Neuron (in vitro differentiated cells): ENCODE measurements at regions not wholly inside any gene's neighbourhood (a gene's known extent, or its start where the extent isn't known, plus 50 kb on each side); places are given as distances from the start of the nearest gene placed in this dataset.

Source experiments
- H2AFZ ChIP-seq: one replicate; pipeline ENCODE4 v1.6.1; 2013; ENCODE audit warnings: low read depth, mild to moderate bottlenecking, inconsistent platforms, low read length, moderate library complexity
- H3K27me3 ChIP-seq: one replicate; pipeline ENCODE4 v1.6.1; 2013; ENCODE audit warnings: low read length; ENCODE audit not compliant: insufficient read depth
- H3K36me3 ChIP-seq: one replicate; pipeline ENCODE4 v1.6.1; 2013; ENCODE audit warnings: low read length; ENCODE audit not compliant: insufficient read depth
- H3K4me1 ChIP-seq: one replicate; pipeline ENCODE4 v1.6.1; 2013; ENCODE audit warnings: low read length; ENCODE audit not compliant: insufficient read depth
- H3K4me3 ChIP-seq: 2 replicates; pipeline ENCODE4 v1.5.1; 2013; ENCODE audit warnings: mild to moderate bottlenecking, low read length, moderate library complexity
- H3K9me3 ChIP-seq: one replicate; pipeline ENCODE4 v1.6.1; 2013; ENCODE audit warnings: low read length

DNA sequence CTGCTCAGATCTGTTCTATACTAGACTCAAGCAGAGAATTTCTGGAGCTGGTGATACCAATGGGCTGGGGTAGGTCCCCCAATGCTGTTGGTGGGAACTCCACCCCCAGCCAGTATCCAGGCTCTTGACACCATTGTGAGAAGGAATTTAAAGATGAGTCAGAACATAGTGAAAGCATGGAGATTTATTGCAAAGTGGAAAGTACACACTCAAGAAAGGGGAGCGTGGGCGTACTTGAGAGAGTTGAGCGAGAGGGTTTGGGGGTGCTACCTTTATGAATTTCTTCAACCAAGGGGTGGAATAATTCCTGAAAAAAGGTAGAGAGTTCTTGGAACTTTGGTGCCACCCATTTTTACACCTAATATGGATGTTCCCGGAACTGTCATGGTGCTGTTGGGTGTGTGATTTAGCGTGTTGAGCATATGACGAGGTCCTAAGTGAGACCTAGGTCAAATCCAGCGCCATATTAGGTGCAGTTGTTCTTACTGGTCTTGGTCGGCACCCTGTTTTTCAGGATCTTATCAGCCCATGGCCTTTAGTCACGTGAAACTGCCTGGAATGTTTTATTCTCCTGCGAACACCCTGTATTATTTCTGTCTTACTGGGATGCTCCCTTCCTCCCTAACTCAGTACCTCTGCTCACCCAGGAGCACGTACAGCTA, 122.0 kb upstream of the AHR start:
- Histone ChIP-seq H3K4me3 (no peak overlapping the region), H3K4me1 (no peaks in the 10 kb centered on the region), H2AFZ (no peak overlapping the region), H3K9me3 (no peaks in the 10 kb centered on the region), H3K27me3 (no peaks in the 10 kb centered on the region), H3K36me3 (no peaks in the 10 kb centered on the region)

DNA sequence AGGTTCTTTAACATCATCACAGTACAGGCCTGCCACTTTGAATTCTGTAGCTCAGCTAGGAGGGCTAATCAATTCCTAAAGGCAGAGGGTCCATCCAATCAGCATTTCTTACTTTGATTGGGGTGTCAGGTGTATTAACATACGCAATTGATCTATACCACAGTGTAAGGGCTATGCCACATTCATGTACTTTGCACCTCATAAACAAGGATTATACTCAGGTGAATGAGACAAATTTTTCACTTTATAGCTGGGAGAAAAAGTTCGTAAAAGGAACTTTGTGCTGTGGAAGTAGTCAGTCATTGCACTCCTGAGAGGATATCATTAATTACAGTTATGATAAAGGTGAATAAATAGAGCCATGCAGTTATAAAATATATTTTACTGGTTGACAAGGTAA, 119.9 kb upstream of the AHR start:
- no peaks in the 10 kb centered on the region for H3K36me3 ChIP-seq
- no peaks in the 10 kb centered on the region for H3K27me3 ChIP-seq
- no peak overlapping the region for H2AFZ ChIP-seq
- no peaks in the 10 kb centered on the region for H3K9me3 ChIP-seq
- no peaks in the 10 kb centered on the region for H3K4me1 ChIP-seq
- no peak overlapping the region for H3K4me3 ChIP-seq

DNA sequence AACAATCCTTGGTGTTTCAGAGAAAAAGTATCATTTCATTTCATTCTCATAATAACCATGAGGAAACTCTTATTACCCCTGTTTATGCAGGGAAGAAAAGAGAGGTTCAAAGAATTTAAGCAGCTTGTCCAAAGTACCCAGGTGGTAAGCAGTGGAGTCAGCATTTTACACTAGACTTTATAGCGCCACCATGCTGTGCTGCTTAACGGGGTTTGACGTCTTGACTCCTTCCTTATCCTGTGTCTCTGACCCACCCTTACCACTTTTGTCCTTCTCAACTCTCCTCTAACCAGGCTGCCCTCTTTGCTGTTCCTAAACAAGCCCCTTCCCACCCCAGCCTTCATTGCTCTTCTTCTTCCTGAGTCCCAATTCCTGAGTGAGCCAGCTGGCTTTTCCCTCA, 117.0 kb upstream of the AHR start:
- Histone ChIP-seq H3K4me1 (no peaks in the 10 kb centered on the region), H3K9me3 (no peaks in the 10 kb centered on the region), H2AFZ (no peak overlapping the region), H3K27me3 (no peaks in the 10 kb centered on the region), H3K4me3 (no peak overlapping the region), H3K36me3 (no peaks in the 10 kb centered on the region)

DNA sequence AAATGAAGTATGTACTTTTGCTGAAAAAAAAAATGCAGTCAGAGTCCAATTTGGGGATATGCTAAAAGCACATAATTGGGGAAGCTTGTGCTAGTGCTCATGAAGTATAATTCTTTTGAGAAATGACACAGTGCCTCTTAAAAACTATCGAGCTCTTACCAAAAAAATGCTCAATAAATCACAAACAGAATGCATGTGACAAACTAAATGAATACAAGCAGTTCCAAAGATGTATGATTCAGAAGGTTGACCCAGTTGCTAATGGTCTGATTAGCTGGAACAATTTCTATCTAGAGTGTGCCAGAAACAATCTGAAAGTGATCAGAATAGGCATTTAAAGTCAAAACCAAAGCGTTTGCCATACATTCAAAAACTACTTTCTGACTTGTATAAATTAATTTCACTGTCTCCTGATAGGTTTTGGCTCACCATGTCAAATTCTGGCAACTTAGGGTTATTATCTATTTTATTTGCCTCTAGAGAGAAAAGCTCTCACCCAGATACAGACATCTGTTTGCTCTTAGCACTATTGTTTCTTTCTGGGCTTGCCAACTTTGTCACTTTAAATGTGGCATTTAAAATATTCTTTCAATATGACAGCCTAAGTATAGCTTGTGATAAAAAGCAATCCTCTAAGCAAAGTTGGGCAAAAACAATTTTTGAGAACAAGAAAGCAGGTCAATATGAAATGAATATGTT, 114.7 kb upstream of the AHR start:
- H3K27me3 ChIP-seq, result no peaks in the 10 kb centered on the region
- H3K36me3 ChIP-seq, result no peaks in the 10 kb centered on the region
- H3K9me3 ChIP-seq, result no peaks in the 10 kb centered on the region
- no peak overlapping the region for H2AFZ ChIP-seq
- no peak overlapping the region for H3K4me3 ChIP-seq
- H3K4me1 ChIP-seq, result no peaks in the 10 kb centered on the region

DNA sequence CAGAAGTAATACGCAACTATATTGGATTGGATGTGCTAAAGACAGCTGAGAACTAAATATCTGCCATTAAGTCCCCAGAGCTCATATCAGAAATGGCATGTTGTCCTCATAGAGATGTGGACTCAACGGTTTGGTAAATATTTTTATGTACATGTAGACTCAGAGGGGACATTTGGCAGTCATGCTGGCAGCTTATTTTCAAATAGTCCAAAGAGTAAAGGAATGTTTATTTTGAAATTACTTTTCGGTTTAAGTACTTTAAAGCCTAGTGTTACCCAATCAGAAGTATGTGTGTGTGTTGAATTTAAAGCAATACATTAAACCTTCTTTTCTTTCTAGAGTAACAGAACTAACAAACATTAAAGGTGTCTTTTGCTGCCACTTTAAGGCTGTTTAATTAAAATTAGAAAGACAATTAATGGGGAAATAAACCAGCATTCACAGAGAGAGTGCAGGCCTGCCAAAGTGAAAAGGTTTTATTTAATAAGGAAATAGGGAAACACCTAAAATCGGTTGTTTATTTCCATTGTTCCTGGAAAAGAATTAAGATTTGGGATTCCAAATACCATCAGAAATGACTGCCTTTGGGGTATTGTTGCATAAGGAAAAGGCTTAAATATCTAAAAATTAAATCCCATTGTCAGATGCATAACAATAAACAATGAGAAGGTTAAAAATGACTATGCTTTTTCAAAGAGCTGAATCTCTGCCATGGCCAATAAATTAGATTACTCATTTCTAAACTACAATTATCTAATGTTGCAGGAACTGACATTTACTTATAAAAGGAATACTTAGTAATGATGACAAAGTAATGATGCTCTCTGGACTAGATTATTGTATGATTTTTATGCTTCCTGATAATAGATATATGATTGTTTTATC, 113.4 kb upstream of the AHR start:
- Histone ChIP-seq H3K36me3 (no peaks in the 10 kb centered on the region), H2AFZ (no peak overlapping the region), H3K4me3 (no peak overlapping the region), H3K4me1 (no peaks in the 10 kb centered on the region), H3K27me3 (no peaks in the 10 kb centered on the region), H3K9me3 (no peaks in the 10 kb centered on the region)

DNA sequence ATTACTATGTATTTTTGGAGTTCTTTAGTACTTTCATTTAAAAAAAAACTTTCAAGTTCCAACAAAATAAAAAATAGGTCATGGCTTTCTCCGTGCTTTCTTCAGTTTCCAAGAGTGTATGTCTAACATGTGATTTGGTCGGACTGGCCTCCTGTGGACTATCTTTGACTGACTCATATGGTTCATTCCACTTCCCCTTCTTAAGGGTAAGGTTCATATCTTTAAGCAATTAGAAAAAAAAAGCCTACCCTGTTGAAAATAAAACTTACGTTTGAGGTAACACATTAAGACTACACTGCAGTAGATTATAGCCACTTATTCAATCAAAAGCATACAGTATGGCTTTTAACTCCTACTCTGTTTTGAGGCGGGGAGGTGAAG, 112.8 kb upstream of the AHR start:
- H3K27me3 ChIP-seq, result no peaks in the 10 kb centered on the region
- H3K4me1 ChIP-seq, result no peaks in the 10 kb centered on the region
- no peaks in the 10 kb centered on the region for H3K36me3 ChIP-seq
- no peaks in the 10 kb centered on the region for H3K9me3 ChIP-seq
- no peak overlapping the region for H3K4me3 ChIP-seq
- H2AFZ ChIP-seq, result no peak overlapping the region

DNA sequence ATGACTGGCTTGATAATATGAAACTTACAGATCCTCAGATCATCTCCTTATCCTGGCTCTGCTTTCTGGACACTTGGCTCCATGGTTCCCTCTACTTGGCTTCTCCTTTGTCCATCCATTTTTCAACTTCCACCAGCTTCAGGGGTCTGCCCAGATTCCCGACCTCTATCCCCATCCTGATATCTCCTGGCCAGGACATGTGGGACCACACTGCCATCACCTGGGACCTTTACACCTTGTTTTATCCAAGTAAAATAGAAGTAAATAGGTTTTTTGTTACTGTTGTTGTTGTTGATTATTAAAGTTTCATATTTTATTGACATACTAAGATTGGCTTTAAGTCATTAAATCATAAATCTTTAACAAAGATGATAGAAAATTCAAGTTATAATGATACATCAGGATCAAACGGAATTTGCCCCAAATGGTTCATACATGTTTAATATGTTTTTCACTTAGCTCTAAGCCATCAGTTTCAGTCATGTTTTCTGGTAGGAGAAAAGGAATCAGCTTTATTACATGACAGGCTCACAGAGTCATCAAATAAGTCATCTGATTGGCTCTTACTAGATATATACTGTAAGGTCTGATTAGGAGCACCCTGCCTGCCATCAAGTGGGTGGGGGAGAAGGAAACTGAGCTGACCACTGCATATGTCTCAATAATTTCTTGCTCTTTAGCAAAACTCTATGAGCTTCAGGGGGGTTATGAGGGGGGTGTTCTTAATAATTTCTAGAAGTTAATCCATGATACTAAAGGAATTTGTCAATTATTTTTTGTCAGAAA, 111.5 kb upstream of the AHR start:
- no peak overlapping the region for H3K4me3 ChIP-seq
- H3K36me3 ChIP-seq, result no peaks in the 10 kb centered on the region
- no peak overlapping the region for H2AFZ ChIP-seq
- H3K27me3 ChIP-seq, result no peaks in the 10 kb centered on the region
- H3K4me1 ChIP-seq, result no peaks in the 10 kb centered on the region
- no peaks in the 10 kb centered on the region for H3K9me3 ChIP-seq

DNA sequence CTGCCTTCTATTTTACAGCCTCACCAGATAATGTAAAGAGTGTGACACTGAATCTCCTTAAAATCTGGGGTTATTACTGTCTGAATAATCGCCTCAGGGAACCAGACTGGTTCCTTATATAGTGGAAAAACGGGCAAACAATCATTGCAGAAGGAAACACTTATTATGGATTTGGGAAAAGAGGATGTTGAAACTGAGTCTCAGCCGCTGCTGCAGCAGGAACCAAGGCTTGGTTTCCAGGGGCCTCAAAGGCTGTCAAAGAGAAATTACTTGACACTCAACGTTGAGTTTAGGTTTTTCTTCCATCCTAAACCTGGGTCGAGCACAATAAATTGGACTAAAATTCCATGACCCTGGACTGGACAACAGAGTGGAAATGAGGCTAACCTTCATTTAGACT, 103.8 kb upstream of the AHR start:
- H2AFZ ChIP-seq, result no peak overlapping the region
- H3K9me3 ChIP-seq, result no peaks in the 10 kb centered on the region
- no peaks in the 10 kb centered on the region for H3K27me3 ChIP-seq
- no peaks in the 10 kb centered on the region for H3K4me1 ChIP-seq
- H3K36me3 ChIP-seq, result no peaks in the 10 kb centered on the region
- no peak overlapping the region for H3K4me3 ChIP-seq

DNA sequence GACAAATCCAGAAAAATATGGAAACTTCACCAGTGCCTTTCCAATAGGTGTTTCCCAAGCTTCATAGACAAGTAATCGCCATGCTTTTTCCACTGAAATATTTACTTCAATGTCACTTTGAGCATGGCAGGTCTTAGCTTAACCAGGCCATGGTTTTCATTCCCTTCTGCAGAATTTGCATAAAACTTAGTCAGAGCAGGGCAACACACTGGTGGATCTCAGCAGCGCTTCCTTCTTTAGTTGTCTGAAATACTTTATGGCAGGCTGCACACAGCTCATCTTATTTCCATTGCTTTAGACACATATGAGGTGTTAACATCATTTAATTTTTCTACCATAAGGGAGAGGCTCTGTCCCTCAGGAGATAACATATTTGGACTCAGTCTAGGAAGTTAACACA, 102.9 kb upstream of the AHR start:
- no peaks in the 10 kb centered on the region for H3K27me3 ChIP-seq
- H3K36me3 ChIP-seq, result no peaks in the 10 kb centered on the region

DNA sequence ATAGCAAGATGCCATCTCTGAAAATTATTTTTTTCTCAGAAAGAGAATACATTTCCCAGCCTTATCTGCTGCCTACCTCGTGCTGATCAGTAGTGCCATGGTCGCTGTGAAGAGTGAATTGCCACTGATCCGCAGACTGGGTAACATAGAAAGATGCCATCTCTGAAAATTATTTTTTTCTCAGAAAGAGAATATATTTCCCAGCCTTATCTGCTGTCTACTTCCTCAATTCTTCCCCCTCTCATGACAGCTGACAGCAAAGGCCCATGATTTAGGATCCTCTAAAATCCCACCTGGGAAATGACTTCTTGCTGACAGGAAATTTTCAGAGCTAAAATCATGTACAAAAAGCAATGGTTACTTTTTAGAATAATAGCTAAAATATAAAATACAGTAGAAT, 92.5 kb upstream of the AHR start:
- Histone ChIP-seq H3K27me3 (no peaks in the 10 kb centered on the region), H3K9me3 (no peaks in the 10 kb centered on the region), H2AFZ (no peak overlapping the region), H3K4me3 (no peak overlapping the region), H3K36me3 (no peaks in the 10 kb centered on the region), H3K4me1 (no peaks in the 10 kb centered on the region)

More for the DNA sequence above, 102.9 kb upstream of the AHR start:
- H3K4me1 ChIP-seq, result no peaks in the 10 kb centered on the region
- H2AFZ ChIP-seq, result no peak overlapping the region
- no peak overlapping the region for H3K4me3 ChIP-seq
- no peaks in the 10 kb centered on the region for H3K9me3 ChIP-seq

DNA sequence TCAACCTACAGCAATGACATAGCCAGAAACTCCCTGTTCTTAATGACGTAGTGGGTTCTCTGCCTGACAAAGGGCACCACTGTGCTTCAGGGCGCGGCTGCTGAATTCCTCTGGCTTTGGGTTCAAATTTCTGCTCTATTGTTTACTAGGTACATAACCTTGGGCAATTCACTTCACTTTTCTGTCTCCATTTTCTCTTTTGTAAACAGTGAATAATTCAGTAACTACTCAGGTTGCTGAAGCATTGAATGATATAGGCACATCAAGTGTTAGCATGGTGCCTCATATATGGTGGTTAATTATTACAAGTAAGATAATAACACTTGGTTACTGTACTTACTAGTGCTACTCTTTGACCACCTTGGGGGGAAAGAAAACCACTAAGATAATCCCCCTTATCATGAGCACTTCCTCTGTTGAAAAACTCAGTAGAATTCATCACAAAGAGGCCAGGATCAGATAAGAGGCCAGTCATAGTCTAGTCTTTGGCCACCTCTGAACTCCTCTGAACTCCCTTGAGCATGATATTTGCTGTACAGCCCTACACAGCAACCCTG, 92.0 kb upstream of the AHR start:
- Histone ChIP-seq H3K4me1 (no peaks in the 10 kb centered on the region), H3K27me3 (no peaks in the 10 kb centered on the region), H3K9me3 (no peaks in the 10 kb centered on the region), H2AFZ (no peak overlapping the region), H3K4me3 (no peak overlapping the region), H3K36me3 (no peaks in the 10 kb centered on the region)

DNA sequence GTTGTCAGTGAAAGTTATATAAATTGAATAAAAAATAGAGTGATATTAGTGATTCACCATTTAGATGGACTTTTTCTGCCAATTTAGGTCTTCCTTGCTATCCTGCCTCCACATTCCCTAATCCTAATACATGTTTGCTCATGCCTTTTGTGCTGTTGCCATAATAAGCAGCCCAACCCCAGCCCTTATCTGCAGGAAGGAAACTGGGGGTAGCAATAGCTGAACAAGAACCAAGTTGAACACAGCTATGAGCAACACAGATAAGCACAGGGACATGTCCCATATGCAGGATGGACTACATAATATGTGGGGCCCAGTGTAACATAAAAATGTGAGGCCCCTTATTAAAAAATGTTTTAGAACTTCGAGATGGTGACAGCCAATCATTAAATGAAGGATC, 91.2 kb upstream of the AHR start:
- no peaks in the 10 kb centered on the region for H3K27me3 ChIP-seq
- no peaks in the 10 kb centered on the region for H3K36me3 ChIP-seq
- no peaks in the 10 kb centered on the region for H3K9me3 ChIP-seq
- no peak overlapping the region for H3K4me3 ChIP-seq
- no peaks in the 10 kb centered on the region for H3K4me1 ChIP-seq
- H2AFZ ChIP-seq, result no peak overlapping the region
